NCI-H1694 treated with DMSO at 0.1 percent for 48 hours (cell line): ENCODE measurements at regions not wholly inside any gene's neighbourhood (a gene's known extent, or its start where the extent isn't known, plus 50 kb on each side); places are given as distances from the start of the nearest gene placed in this dataset.
"Not testable (repeated sequence)": the region's sequence is repeated elsewhere in the genome, so short reads cannot be mapped to it uniquely, and the experiment has no call there.

ENCODE experiments used
- DNase-seq: peaks from one replicate; lab custom pipeline; 2025; lab: John Stamatoyannopoulos, UW

- DNase-seq = not testable (repeated sequence)
These were observed 198.4 kb upstream of the FERMT1 start for GRCh38 chr20:6321235-6321634.

GRCh38 chr20:6311841-6312655 lies 189.2 kb upstream of the FERMT1 start:
- no peak for DNase-seq

- DNase-seq = no peak
These were observed 188.3 kb upstream of the FERMT1 start for GRCh38 chr20:6311097-6311496.

GRCh38 chr20:6305536-6305935 lies 182.7 kb upstream of the FERMT1 start:
- no peak for DNase-seq

GRCh38 chr20:6302041-6302440 lies 179.2 kb upstream of the FERMT1 start:
- DNase-seq = no peak

GRCh38 chr20:6299456-6299855 lies 176.6 kb upstream of the FERMT1 start:
- no peak for DNase-seq

GRCh38 chr20:6298049-6298448 lies 175.2 kb upstream of the FERMT1 start:
- no peak for DNase-seq

- no peak for DNase-seq
These were observed 173.0 kb upstream of the FERMT1 start for GRCh38 chr20:6295867-6296256.

GRCh38 chr20:6295127-6295866 lies 172.5 kb upstream of the FERMT1 start:
- DNase-seq = no peak

GRCh38 chr20:6287471-6287870 lies 164.6 kb upstream of the FERMT1 start:
- DNase-seq = no peak

- no peak for DNase-seq
These were observed 159.8 kb upstream of the FERMT1 start for GRCh38 chr20:6282642-6283041.

GRCh38 chr20:6277661-6278240 lies 154.9 kb upstream of the FERMT1 start:
- no peak for DNase-seq

GRCh38 chr20:6270404-6270803 lies 147.6 kb upstream of the FERMT1 start:
- DNase-seq = not testable (repeated sequence)

GRCh38 chr20:6269168-6269873 lies 146.5 kb upstream of the FERMT1 start:
- no peak for DNase-seq

GRCh38 chr20:6265204-6265904 lies 142.5 kb upstream of the FERMT1 start:
- peak; percentile 14 for DNase-seq

- DNase-seq = no peak
These were observed 130.6 kb upstream of the FERMT1 start for GRCh38 chr20:6253396-6253795.

GRCh38 chr20:6245436-6245835 lies 122.6 kb upstream of the FERMT1 start:
- no peak for DNase-seq

- no peak for DNase-seq
These were observed 118.8 kb upstream of the FERMT1 start for GRCh38 chr20:6241591-6241990.

GRCh38 chr20:6240059-6240458 lies 117.2 kb upstream of the FERMT1 start:
- DNase-seq = no peak

- DNase-seq = no peak
These were observed 115.6 kb upstream of the FERMT1 start for GRCh38 chr20:6238421-6238820.

- no peak for DNase-seq
These were observed 112.7 kb upstream of the FERMT1 start for GRCh38 chr20:6235510-6235909.

- no peak for DNase-seq
These were observed 109.6 kb upstream of the FERMT1 start for GRCh38 chr20:6232436-6232835.
